HEK293 (cell line): ENCODE measurements at regions not wholly inside any gene's neighbourhood (a gene's known extent, or its start where the extent isn't known, plus 50 kb on each side); places are given as distances from the start of the nearest gene placed in this dataset.

Experiments used
- CTCF ChIA-PET: fragments of 350-600 bp; formaldehyde crosslinking; extraction: SDS; loops from one replicate; lab custom pipeline; 2021; ENCODE audit warnings: antibody characterized with exemption; lab: Yijun Ruan, JAX
- POLR2A ChIA-PET: fragments of 300-600 bp; formaldehyde crosslinking; extraction: SDS; loops from one replicate; lab custom pipeline; 2020; ENCODE audit warnings: antibody characterized with exemption, inconsistent platforms; lab: Yijun Ruan, JAX
- H3K27ac ChIP-seq: fragments of 200-500 bp; sonication (Bioruptor generic); 2 replicates; pipeline ENCODE4 v1.5.1; 2014; ENCODE audit warnings: low read depth, low read length, control low read depth, inconsistent platforms; ENCODE audit errors: extremely low read depth
- H3K36me3 ChIP-seq, 2 experiments: fragments of 200-500 bp in 1 of 2; sonication (Bioruptor generic) in 1 of 2; 1 replicate in 1 of 2; 2 replicates in 1 of 2; pipeline ENCODE4 v1.5.1; 2014 to 2017; ENCODE audit warnings: inconsistent platforms in 2 of 2, low read length in 2 of 2; ENCODE audit not compliant: control insufficient read depth in 2 of 2, insufficient read depth in 1 of 2
- H3K4me1 ChIP-seq: fragments of 200-500 bp; sonication (Bioruptor generic); 2 replicates; pipeline ENCODE4 v1.5.1; 2014; ENCODE audit warnings: mild to moderate bottlenecking, low read length, inconsistent platforms; ENCODE audit not compliant: control insufficient read depth, insufficient read depth
- H3K4me3 ChIP-seq: 2 replicates; pipeline ENCODE4 v1.5.1; 2011; ENCODE audit warnings: low read depth, mild to moderate bottlenecking, control low read depth, low read length, moderate library complexity
- H3K9me3 ChIP-seq: fragments of 200-500 bp; sonication (Bioruptor generic); 2 replicates; pipeline ENCODE4 v1.5.1; 2014; ENCODE audit warnings: low read depth, low read length, inconsistent platforms; ENCODE audit not compliant: control insufficient read depth, insufficient read depth
- GLI2 ChIP-seq: fragments of 450-650 bp; formaldehyde crosslinking; IDR thresholded peaks from 2 replicates; pipeline ENCODE4; 2017; ENCODE audit warnings: missing biosample characterization, missing genetic modification characterization, low read depth, borderline replicate concordance
- RBAK ChIP-seq: fragments of 450-650 bp; formaldehyde crosslinking; IDR thresholded peaks from 2 replicates; pipeline ENCODE4 v1.5.1; 2016; ENCODE audit warnings: missing biosample characterization, missing genetic modification characterization
- TRIM28 ChIP-seq: IDR thresholded peaks from 2 replicates; pipeline ENCODE4 v1.6.1; 2011; ENCODE audit warnings: low read length, control low read depth, borderline replicate concordance
- ZBTB20 ChIP-seq: fragments of 450-650 bp; formaldehyde crosslinking; IDR thresholded peaks from 2 replicates; pipeline ENCODE4 v1.5.1; 2016; ENCODE audit warnings: missing biosample characterization, missing genetic modification characterization
- ZFHX2 ChIP-seq: fragments of 450-650 bp; formaldehyde crosslinking; conservative IDR thresholded peaks from 2 replicates; pipeline ENCODE4 v1.5.1; 2016; ENCODE audit warnings: missing biosample characterization, missing genetic modification characterization
- ZFP41 ChIP-seq: fragments of 450-650 bp; formaldehyde crosslinking; IDR thresholded peaks from 2 replicates; pipeline ENCODE4 v1.5.1; 2016; ENCODE audit warnings: missing biosample characterization, missing genetic modification characterization, borderline replicate concordance
- ZNF155 ChIP-seq: fragments of 450-650 bp; formaldehyde crosslinking; IDR thresholded peaks from 2 replicates; pipeline ENCODE4 v1.5.1; 2016; ENCODE audit warnings: missing biosample characterization, missing genetic modification characterization
- ZNF23 ChIP-seq: fragments of 450-650 bp; formaldehyde crosslinking; IDR thresholded peaks from 2 replicates; pipeline ENCODE4 v1.5.1; 2016; ENCODE audit warnings: missing biosample characterization, missing genetic modification characterization, borderline replicate concordance
- ZNF341 ChIP-seq: fragments of 450-650 bp; formaldehyde crosslinking; IDR thresholded peaks from 2 replicates; pipeline ENCODE4; 2016; ENCODE audit warnings: low read depth, missing biosample characterization, missing genetic modification characterization
- ZNF404 ChIP-seq: fragments of 450-650 bp; formaldehyde crosslinking; IDR thresholded peaks from 2 replicates; pipeline ENCODE4 v1.5.1; 2017; ENCODE audit warnings: missing biosample characterization, missing genetic modification characterization
- ZNF514 ChIP-seq: fragments of 450-650 bp; formaldehyde crosslinking; IDR thresholded peaks from 2 replicates; pipeline ENCODE4 v1.5.1; 2016; ENCODE audit warnings: missing biosample characterization, missing genetic modification characterization
- ZNF530 ChIP-seq: fragments of 450-650 bp; formaldehyde crosslinking; IDR thresholded peaks from 2 replicates; pipeline ENCODE4 v1.5.1; 2016; ENCODE audit warnings: low read depth, missing biosample characterization, missing genetic modification characterization
- ZNF548 ChIP-seq: fragments of 450-650 bp; formaldehyde crosslinking; IDR thresholded peaks from 2 replicates; pipeline ENCODE4 v1.5.1; 2016; ENCODE audit warnings: missing biosample characterization, missing genetic modification characterization
- ZNF549 ChIP-seq: fragments of 450-650 bp; IDR thresholded peaks from 2 replicates; pipeline ENCODE4 v1.5.1; 2018; ENCODE audit warnings: missing biosample characterization, missing genetic modification characterization, mild to moderate bottlenecking, inconsistent platforms, moderate library complexity
- ZNF571 ChIP-seq: fragments of 450-650 bp; formaldehyde crosslinking; IDR thresholded peaks from 2 replicates; pipeline ENCODE4 v1.5.0; 2017; ENCODE audit warnings: missing biosample characterization, missing genetic modification characterization
- ZNF792 ChIP-seq: fragments of 450-650 bp; formaldehyde crosslinking; IDR thresholded peaks from 2 replicates; pipeline ENCODE4 v1.5.1; 2016; ENCODE audit warnings: missing biosample characterization, missing genetic modification characterization
- TF ChIP-seq, protein P1 (sequence below): IDR thresholded peaks from 2 replicates; pipeline ENCODE4 v1.6.1; 2011; ENCODE audit warnings: mild to moderate bottlenecking, low read depth, low read length, borderline replicate concordance
- TF ChIP-seq, protein P2 (sequence below): fragments of 450-650 bp; formaldehyde crosslinking; IDR thresholded peaks from 2 replicates; pipeline ENCODE4 v1.5.1; 2017; ENCODE audit warnings: missing biosample characterization, missing genetic modification characterization
- TF ChIP-seq, protein P3 (sequence below): fragments of 450-650 bp; formaldehyde crosslinking; IDR thresholded peaks from 2 replicates; pipeline ENCODE4 v1.5.1; 2016; ENCODE audit warnings: missing biosample characterization, missing genetic modification characterization
- TF ChIP-seq, protein P4 (sequence below): fragments of 450-650 bp; formaldehyde crosslinking; IDR thresholded peaks from 2 replicates; pipeline ENCODE4 v1.5.1; 2016; ENCODE audit warnings: missing biosample characterization, missing genetic modification characterization
- TF ChIP-seq, protein P5 (sequence below): fragments of 450-650 bp; formaldehyde crosslinking; IDR thresholded peaks from 2 replicates; pipeline ENCODE4 v1.5.1; 2017; ENCODE audit warnings: missing biosample characterization, missing genetic modification characterization

DNA sequence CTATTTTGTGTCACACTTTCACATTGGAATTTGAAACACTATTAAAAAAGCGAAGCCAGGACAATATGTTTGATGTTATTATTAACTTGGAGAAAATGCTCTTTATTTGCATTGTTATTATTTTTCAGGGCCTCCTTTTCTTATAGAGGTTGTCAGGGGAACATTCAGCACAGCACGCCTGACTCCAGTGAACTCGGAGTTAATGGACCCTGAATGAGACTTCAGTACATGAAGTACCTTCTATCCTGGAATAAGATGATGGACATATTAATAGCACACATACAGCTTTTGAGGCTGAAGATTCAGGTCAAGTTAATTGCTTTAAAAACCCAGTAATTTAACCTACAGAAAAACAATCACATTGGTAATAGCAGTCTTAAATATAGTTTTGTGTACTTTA lies 652.9 kb downstream of the SEMA5A start:
- no peak for TF ChIP-seq TRIM28
- TF ChIP-seq, protein P1, sequence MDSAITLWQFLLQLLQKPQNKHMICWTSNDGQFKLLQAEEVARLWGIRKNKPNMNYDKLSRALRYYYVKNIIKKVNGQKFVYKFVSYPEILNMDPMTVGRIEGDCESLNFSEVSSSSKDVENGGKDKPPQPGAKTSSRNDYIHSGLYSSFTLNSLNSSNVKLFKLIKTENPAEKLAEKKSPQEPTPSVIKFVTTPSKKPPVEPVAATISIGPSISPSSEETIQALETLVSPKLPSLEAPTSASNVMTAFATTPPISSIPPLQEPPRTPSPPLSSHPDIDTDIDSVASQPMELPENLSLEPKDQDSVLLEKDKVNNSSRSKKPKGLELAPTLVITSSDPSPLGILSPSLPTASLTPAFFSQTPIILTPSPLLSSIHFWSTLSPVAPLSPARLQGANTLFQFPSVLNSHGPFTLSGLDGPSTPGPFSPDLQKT = no peak
- TF ChIP-seq ZNF549 (tag by site-specific recombination) = no peak
- no peak for TF ChIP-seq ZNF792
- TF ChIP-seq, protein P2, sequence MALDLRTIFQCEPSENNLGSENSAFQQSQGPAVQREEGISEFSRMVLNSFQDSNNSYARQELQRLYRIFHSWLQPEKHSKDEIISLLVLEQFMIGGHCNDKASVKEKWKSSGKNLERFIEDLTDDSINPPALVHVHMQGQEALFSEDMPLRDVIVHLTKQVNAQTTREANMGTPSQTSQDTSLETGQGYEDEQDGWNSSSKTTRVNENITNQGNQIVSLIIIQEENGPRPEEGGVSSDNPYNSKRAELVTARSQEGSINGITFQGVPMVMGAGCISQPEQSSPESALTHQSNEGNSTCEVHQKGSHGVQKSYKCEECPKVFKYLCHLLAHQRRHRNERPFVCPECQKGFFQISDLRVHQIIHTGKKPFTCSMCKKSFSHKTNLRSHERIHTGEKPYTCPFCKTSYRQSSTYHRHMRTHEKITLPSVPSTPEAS (tag by site-specific recombination) = no peak
- TF ChIP-seq ZNF530 = no peak
- TF ChIP-seq, protein P3, sequence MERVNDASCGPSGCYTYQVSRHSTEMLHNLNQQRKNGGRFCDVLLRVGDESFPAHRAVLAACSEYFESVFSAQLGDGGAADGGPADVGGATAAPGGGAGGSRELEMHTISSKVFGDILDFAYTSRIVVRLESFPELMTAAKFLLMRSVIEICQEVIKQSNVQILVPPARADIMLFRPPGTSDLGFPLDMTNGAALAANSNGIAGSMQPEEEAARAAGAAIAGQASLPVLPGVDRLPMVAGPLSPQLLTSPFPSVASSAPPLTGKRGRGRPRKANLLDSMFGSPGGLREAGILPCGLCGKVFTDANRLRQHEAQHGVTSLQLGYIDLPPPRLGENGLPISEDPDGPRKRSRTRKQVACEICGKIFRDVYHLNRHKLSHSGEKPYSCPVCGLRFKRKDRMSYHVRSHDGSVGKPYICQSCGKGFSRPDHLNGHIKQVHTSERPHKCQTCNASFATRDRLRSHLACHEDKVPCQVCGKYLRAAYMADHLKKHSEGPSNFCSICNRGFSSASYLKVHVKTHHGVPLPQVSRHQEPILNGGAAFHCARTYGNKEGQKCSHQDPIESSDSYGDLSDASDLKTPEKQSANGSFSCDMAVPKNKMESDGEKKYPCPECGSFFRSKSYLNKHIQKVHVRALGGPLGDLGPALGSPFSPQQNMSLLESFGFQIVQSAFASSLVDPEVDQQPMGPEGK (tag by site-specific recombination) = no peak
- no peak for TF ChIP-seq GLI2 (tag by site-specific recombination)
- POLR2A ChIA-PET = no interaction called here
- CTCF ChIA-PET = no interaction called here

DNA sequence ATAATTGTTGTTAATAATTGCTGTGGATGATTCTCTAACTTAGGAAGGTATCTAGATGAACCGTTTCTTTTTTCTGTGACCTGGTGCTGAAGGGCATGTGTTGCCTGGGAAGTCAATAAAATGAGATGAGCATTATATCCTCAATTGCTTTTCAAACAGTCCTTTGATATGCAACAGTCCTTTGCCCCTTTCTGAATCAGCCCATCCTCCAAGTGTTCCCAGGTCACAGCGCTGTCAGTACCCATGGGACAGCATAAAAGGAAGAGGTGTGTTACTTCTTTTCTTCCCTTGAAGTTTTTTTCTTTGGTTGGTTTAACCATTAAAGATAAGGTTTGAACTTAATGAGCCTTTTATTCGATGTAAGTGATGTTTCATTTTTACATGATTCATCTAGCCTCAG lies 651.8 kb downstream of the SEMA5A start:
- POLR2A ChIA-PET = no interaction called here
- no peak overlapping the region for H3K4me3 ChIP-seq
- no peak for TF ChIP-seq RBAK
- no peak for TF ChIP-seq ZNF571 (tag by site-specific recombination)
- no peak for TF ChIP-seq ZNF404 (tag by site-specific recombination)
- no peak for TF ChIP-seq ZFHX2 (tag by site-specific recombination)
- no peak for TF ChIP-seq ZNF548 (tag by site-specific recombination)
- TF ChIP-seq ZNF155 (tag by site-specific recombination) = no peak
- TF ChIP-seq, protein P4, sequence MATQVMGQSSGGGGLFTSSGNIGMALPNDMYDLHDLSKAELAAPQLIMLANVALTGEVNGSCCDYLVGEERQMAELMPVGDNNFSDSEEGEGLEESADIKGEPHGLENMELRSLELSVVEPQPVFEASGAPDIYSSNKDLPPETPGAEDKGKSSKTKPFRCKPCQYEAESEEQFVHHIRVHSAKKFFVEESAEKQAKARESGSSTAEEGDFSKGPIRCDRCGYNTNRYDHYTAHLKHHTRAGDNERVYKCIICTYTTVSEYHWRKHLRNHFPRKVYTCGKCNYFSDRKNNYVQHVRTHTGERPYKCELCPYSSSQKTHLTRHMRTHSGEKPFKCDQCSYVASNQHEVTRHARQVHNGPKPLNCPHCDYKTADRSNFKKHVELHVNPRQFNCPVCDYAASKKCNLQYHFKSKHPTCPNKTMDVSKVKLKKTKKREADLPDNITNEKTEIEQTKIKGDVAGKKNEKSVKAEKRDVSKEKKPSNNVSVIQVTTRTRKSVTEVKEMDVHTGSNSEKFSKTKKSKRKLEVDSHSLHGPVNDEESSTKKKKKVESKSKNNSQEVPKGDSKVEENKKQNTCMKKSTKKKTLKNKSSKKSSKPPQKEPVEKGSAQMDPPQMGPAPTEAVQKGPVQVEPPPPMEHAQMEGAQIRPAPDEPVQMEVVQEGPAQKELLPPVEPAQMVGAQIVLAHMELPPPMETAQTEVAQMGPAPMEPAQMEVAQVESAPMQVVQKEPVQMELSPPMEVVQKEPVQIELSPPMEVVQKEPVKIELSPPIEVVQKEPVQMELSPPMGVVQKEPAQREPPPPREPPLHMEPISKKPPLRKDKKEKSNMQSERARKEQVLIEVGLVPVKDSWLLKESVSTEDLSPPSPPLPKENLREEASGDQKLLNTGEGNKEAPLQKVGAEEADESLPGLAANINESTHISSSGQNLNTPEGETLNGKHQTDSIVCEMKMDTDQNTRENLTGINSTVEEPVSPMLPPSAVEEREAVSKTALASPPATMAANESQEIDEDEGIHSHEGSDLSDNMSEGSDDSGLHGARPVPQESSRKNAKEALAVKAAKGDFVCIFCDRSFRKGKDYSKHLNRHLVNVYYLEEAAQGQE (tag by site-specific recombination) = no peak
- TF ChIP-seq, protein P5, sequence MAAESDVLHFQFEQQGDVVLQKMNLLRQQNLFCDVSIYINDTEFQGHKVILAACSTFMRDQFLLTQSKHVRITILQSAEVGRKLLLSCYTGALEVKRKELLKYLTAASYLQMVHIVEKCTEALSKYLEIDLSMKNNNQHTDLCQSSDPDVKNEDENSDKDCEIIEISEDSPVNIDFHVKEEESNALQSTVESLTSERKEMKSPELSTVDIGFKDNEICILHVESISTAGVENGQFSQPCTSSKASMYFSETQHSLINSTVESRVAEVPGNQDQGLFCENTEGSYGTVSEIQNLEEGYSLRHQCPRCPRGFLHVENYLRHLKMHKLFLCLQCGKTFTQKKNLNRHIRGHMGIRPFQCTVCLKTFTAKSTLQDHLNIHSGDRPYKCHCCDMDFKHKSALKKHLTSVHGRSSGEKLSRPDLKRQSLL (tag by site-specific recombination) = no peak
- no peak for TF ChIP-seq ZNF514 (tag by site-specific recombination)
- TF ChIP-seq ZFP41 = no peak
- TF ChIP-seq ZNF23 (tag by site-specific recombination) = no peak
- no peak for TF ChIP-seq ZNF341 (tag by site-specific recombination)
- TF ChIP-seq ZBTB20 (tag by site-specific recombination) = no peak
- TF ChIP-seq, all 188 proteins: peak for 0
- Histone ChIP-seq H3K36me3 (no peaks in the 10 kb centered on the region), H3K27ac (no peak overlapping the region), H3K9me3 (no peaks in the 10 kb centered on the region), H3K4me1 (no peaks in the 10 kb centered on the region)
- CTCF ChIA-PET = no interaction called here

More for the DNA sequence above, 652.9 kb downstream of the SEMA5A start:
- H3K4me3 ChIP-seq = no peak overlapping the region
- H3K9me3 ChIP-seq = no peaks in the 10 kb centered on the region
- H3K4me1 ChIP-seq = no peaks in the 10 kb centered on the region
- H3K27ac ChIP-seq = no peak overlapping the region
- H3K36me3 ChIP-seq = no peaks in the 10 kb centered on the region
